ENCODE measurements at regions not wholly inside any gene's neighbourhood (a gene's known extent, or its start where the extent isn't known, plus 50 kb on each side); places are given as distances from the start of the nearest gene placed in this dataset.

DNA sequence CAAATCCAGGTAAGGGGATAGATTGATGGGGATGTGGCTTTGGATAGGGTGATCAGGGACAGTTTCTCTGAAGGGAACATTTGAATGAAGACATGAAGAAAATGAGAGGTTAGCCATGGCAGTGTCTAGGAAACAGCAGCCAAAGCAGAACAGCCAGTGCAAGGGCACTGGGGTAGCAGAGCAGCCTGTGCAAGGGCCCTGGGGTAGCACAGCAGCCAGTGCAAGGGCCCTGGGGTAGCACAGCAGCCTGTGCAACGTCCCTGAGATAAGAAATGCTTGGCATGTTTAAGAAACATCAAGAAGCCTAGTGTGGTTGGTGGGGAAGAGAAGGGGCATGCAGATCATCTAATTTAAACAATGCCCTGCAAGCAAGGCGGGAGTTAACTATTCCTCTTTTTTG, 128.5 kb downstream of the IRX5 start:
- TF ChIP-seq POLR2AphosphoS5 (IDR thresholded peaks at IDR 0.05; ENCODE audit: low read depth, low read length) (no peak), POLR2A (IDR thresholded peaks at IDR 0.05; ENCODE audit: low read depth, low read length) (no peak), TAF1 (IDR thresholded peaks at IDR 0.05; ENCODE audit: borderline replicate concordance, low read depth, low read length) (no peak)

Data from GM12892 (cell line).